ENCODE measurements at regions not wholly inside any gene's neighbourhood (a gene's known extent, or its start where the extent isn't known, plus 50 kb on each side); places are given as distances from the start of the nearest gene placed in this dataset.

GRCh38 chrX:7244405-7244804 lies 96.5 kb upstream of the PUDP start:
- no peak for TF ChIP-seq CTCF (conservative IDR thresholded peaks at IDR 0.05 in 1 of 2, IDR thresholded peaks at IDR 0.05 in 1 of 2; ENCODE audit: low read depth in 1 of 2, low read length in 2 of 2)
- no peak for TF ChIP-seq EZH2 (IDR thresholded peaks at IDR 0.05; ENCODE audit: low read length, missing control alignments)

All from fibroblast of lung (primary cell).